K562 (cell line): ENCODE measurements at regions not wholly inside any gene's neighbourhood (a gene's known extent, or its start where the extent isn't known, plus 50 kb on each side); places are given as distances from the start of the nearest gene placed in this dataset.

Experiments
- ATAC-seq: fragments of 200-7000 bp; cut with Tn5 transposase; 3 replicates; pipeline ENCODE4 v1.9.1; 2020; ENCODE audit warnings: moderate library complexity
- BruUV-seq: library from RNA; stranded (reverse); fragments of 400-500 nt; replicated peaks from 2 replicates; lab custom pipeline; 2021; lab: Mats Ljungman, UMichigan
- CTCF ChIA-PET: fragments of 300-600 bp; formaldehyde crosslinking; extraction: SDS; loops from one replicate; lab custom pipeline; 2021; ENCODE audit warnings: low intra/inter-chr PET ratio; lab: Yijun Ruan, JAX
- POLR2A ChIA-PET: fragments of 300-600, 350-650 bp; sonication (Branson Sonifier 250); formaldehyde crosslinking; extraction: SDS; loops from one replicate; lab custom pipeline; 2021; ENCODE audit warnings: antibody characterized with exemption, inconsistent platforms; lab: Yijun Ruan, JAX
- DNase-seq, 4 experiments: peaks; one replicate each; pipeline versions ENCODE4 v3.0.0 to v3.0.0-alpha.2; 2011 to 2018; ENCODE audit warnings: low spot score in 3 of 4, mixed read lengths in 3 of 4; ENCODE audit errors: extremely low read depth in 1 of 4
- FAIRE-seq: peaks from 2 replicates; lab custom pipeline; 2011; peaks lifted over from hg19 to GRCh38; lab: Jason Lieb, UNC
- H2AFZ ChIP-seq: 2 replicates; pipeline ENCODE4 v1.6.0; 2011; ENCODE audit warnings: low read depth, low read length, control low read depth, inconsistent platforms
- H3K27ac ChIP-seq: fragments of 200-600 bp; 3 replicates; pipeline ENCODE4 v1.8.0; 2011; ENCODE audit warnings: low read depth, mild to moderate bottlenecking, control low read depth, inconsistent platforms, low read length, moderate library complexity, mixed read lengths; ENCODE audit errors: extremely low read depth
- H3K27me3 ChIP-seq, 2 experiments: fragments of 300-600 bp in 1 of 2; 2 replicates in 1 of 2; 3 replicates in 1 of 2; pipeline versions ENCODE4 v1.6.0 to v1.8.0; 2011; ENCODE audit warnings: inconsistent platforms in 2 of 2, low read length in 2 of 2, mild to moderate bottlenecking in 1 of 2, mixed read lengths in 1 of 2, moderate library complexity in 1 of 2; ENCODE audit not compliant: control insufficient read depth in 2 of 2, insufficient read depth in 2 of 2
- H3K36me3 ChIP-seq: fragments of 300-600 bp; 3 replicates; pipeline ENCODE4 v1.8.0; 2011; ENCODE audit warnings: mild to moderate bottlenecking, low read length, inconsistent platforms; ENCODE audit not compliant: control insufficient read depth, insufficient read depth
- H3K4me1 ChIP-seq, 2 experiments: fragments of 200-600 bp in 1 of 2; replicated peaks in 1 of 2; 2 replicates in 1 of 2; 3 replicates in 1 of 2; pipeline versions ENCODE4 v1.5.1 to v1.8.0; 2011; ENCODE audit warnings: inconsistent platforms in 2 of 2, low read length in 2 of 2, mild to moderate bottlenecking in 1 of 2, mixed read lengths in 1 of 2, moderate library complexity in 1 of 2; ENCODE audit not compliant: control insufficient read depth in 2 of 2, insufficient read depth in 2 of 2
- H3K4me2 ChIP-seq: 2 replicates; pipeline ENCODE4 v1.6.1; 2011; ENCODE audit warnings: low read length, control low read depth, inconsistent platforms, mixed read lengths; ENCODE audit not compliant: insufficient read depth
- H3K4me3 ChIP-seq: fragments of 200-600 bp; sonication (generic), shearing (Covaris generic); 2 replicates; pipeline ENCODE4 v1.5.1; 2016; ENCODE audit warnings: control low read depth, inconsistent platforms
- H3K79me2 ChIP-seq: fragments of 200-600 bp; 3 replicates; pipeline ENCODE4 v1.8.0; 2011; ENCODE audit warnings: low read length, inconsistent platforms; ENCODE audit not compliant: control insufficient read depth, insufficient read depth
- H3K9ac ChIP-seq, 2 experiments: 2 replicates each; pipeline versions ENCODE4 v1.6.0 to v1.6.1; 2011; ENCODE audit warnings: low read depth in 2 of 2, low read length in 2 of 2, control low read depth in 1 of 2, inconsistent platforms in 1 of 2, mild to moderate bottlenecking in 1 of 2, mixed read lengths in 1 of 2; ENCODE audit not compliant: insufficient read depth in 1 of 2
- H3K9me1 ChIP-seq: one replicate; pipeline ENCODE4 v1.6.0; 2011; ENCODE audit warnings: inconsistent platforms, mild to moderate bottlenecking, low read length, moderate library complexity; ENCODE audit not compliant: control insufficient read depth, insufficient read depth
- H3K9me3 ChIP-seq: replicated peaks from 2 replicates; pipeline ENCODE4 v1.5.1; 2011; ENCODE audit warnings: low read depth, low read length, inconsistent platforms; ENCODE audit not compliant: control insufficient read depth, insufficient read depth
- H4K20me1 ChIP-seq: replicated peaks from 2 replicates; pipeline ENCODE4 v1.6.1; 2011; ENCODE audit warnings: low read length, inconsistent platforms, mixed read lengths; ENCODE audit not compliant: control insufficient read depth, insufficient read depth
- DEAF1 ChIP-seq: fragments of 450-650 bp; formaldehyde crosslinking; IDR thresholded peaks from 2 replicates; pipeline ENCODE4 v1.4.0; 2020; ENCODE audit warnings: mild to moderate bottlenecking, moderate library complexity
- E2F8 ChIP-seq: fragments of 450-650 bp; IDR thresholded peaks from 2 replicates; pipeline ENCODE4 v1.7.1; 2018; ENCODE audit warnings: mild to moderate bottlenecking, low read depth; ENCODE audit not compliant: partially characterized antibody
- NFRKB ChIP-seq: fragments of 450-650 bp; IDR thresholded peaks from 2 replicates; pipeline ENCODE4 v1.6.1; 2016; ENCODE audit warnings: low read depth
- PYGO2 ChIP-seq: fragments of 450-650 bp; IDR thresholded peaks from 2 replicates; pipeline ENCODE4 v1.6.1; 2016; ENCODE audit warnings: mild to moderate bottlenecking, missing genetic modification characterization, moderate library complexity, missing compliant biosample characterization
- SIN3A ChIP-seq, 2 experiments: fragments of 150-350 bp in 1 of 2; IDR thresholded peaks; 2 replicates each; pipeline ENCODE4 v1.6.1; 2011 to 2016; ENCODE audit warnings: borderline replicate concordance in 2 of 2, low read depth in 2 of 2, low read length in 2 of 2, mild to moderate bottlenecking in 2 of 2, moderate library complexity in 2 of 2; ENCODE audit not compliant: control insufficient read depth in 1 of 2
- SMAD2 ChIP-seq: fragments of 150-350 bp; IDR thresholded peaks from 2 replicates; pipeline ENCODE4 v1.6.1; 2014; ENCODE audit warnings: low read depth, mild to moderate bottlenecking, low read length
- TCF7 ChIP-seq: sonication (generic); IDR thresholded peaks from 2 replicates; pipeline ENCODE4 v1.6.1; 2016; ENCODE audit warnings: antibody characterized with exemption, borderline replicate concordance
- THAP12 ChIP-seq: fragments of 250-450 bp; sonication (Bioruptor Pico); IDR thresholded peaks from 2 replicates; pipeline ENCODE4 v1.9.0; 2021; ENCODE audit warnings: mild to moderate bottlenecking, inconsistent platforms
- ZBTB7A ChIP-seq: IDR thresholded peaks from 2 replicates; pipeline ENCODE4 v1.6.1; 2011; ENCODE audit warnings: low read depth, mild to moderate bottlenecking, low read length, moderate library complexity, borderline replicate concordance; ENCODE audit not compliant: control insufficient read depth
- WGBS: fragments of 100-300 bp; shearing (Covaris generic); methylation state at CpG from one replicate; pipeline ENCODE4 v1.1.6; 2016; ENCODE audit warnings: low coverage, mixed read lengths; ENCODE audit not compliant: insufficient coverage; ENCODE audit errors: missing lambda C conversion rate; 5-methylcytosine and 5-hydroxymethylcytosine counted together
- in situ Hi-C: fragments of 300-500 bp; cut with MboI; formaldehyde crosslinking; loops from 4 replicates; pipeline ENCODE4 v1.15.0; 2018; ENCODE audit warnings: inconsistent platforms, mixed read lengths
- intact Hi-C: fragments of 100-400 bp; cut with micrococcal nuclease; formaldehyde crosslinking; loops from 2 replicates; pipeline ENCODE4 v1.14.2; 2022
- TF ChIP-seq, protein P1 (sequence below): fragments of 250-450 bp; sonication (Bioruptor Pico); IDR thresholded peaks from 2 replicates; pipeline ENCODE4 v1.5.0; 2021; ENCODE audit warnings: mild to moderate bottlenecking, moderate library complexity

DNA sequence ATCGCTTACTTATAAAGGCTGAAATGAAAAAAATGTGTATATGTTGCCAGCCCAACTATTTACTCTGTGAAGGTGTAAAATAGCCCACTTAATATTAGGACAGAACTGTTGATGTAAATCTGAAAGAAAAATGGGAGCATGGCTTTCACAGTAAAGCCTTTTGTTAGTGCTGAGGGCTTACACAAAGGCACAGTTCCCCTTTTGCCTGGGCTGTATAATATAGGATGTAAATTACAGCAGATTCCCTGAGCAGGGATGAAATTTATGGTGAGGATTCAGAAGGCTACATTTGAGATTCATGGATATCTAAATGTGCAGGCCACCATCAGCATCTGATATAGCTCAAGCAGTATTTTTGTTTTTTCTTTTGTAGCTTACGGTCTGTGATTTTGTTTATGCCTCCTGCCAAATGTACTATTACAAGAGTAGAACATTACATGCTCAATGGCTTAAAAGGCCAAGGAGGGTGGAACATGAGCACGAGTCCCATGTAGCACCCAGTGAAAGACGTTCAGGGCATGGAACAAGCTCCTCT, 109.1 kb upstream of the ATP10A start (continued):
- TF ChIP-seq, protein P1, sequence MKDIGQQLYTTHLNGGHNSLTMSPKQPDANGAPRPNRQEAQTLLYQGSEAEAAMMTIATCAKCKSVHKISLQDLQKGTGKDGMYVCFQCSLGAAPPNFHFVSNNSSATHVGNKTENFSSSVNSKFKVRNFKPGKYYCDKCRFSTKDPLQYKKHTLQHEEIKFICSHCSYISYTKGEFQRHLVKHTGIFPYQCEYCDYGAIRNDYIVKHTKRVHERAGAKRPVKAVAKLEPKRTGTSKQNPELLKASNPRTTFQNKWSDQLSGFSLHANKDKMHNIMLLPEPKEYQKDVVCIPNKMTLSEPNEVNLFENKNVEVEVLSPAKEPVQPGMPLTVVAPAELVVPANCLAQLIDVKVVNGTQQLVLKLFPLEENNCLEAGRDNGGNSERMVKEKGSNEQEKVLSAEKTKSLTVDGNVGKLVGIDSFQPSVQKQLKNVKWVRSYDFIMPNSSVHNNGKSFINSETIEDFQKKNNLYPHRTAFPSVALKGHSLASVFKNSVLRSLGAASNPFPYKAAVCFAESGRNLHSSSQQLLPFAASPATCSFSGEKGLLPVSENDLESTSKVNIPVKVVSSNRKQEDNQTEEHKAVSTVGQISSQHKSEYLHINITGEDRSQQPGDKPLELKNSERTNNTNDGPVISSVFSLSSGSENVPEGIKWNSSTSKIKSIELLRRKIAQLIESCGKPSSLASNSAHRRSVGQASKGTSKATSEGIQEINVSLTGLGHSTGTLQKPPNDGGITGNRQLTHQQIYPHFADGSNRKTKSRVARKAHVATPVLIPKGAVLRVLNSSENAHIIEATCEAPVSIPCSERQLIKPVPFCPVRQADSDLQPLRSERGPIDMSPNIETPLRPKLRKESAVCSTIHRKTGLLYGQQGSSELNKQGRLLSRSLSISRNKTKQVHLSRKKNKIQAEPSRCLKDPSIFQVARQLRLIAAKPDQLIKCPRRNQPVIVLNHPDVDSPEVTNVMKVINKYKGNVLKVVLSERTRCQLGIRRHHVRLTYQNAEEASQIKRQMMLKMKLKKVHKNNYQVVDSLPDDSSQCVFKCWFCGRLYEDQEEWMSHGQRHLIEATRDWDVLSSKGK = no peak
- TF ChIP-seq TCF7 = no peak

GRCh38 chr15:25971053-25971452, 107.9 kb upstream of the ATP10A start:
- H3K79me2 ChIP-seq = no peaks in the 10 kb centered on the region
- ATAC-seq (no peak), FAIRE-seq (no peak), DNase-seq (no peak)
- ChIA-PET CTCF (no interaction called here), POLR2A (no interaction called here)
- no peaks in the 10 kb centered on the region for H3K4me1 ChIP-seq
- in situ Hi-C loops (no loop called here), intact Hi-C loops (no loop called here)
- no peaks in the 10 kb centered on the region for H3K36me3 ChIP-seq
- H3K9ac ChIP-seq = no peak overlapping the region
- no peak overlapping the region for H2AFZ ChIP-seq
- WGBS = 2% methylated on average over 6 of the region's 6 CpGs
- H3K27ac ChIP-seq = no peak overlapping the region
- H3K9me3 ChIP-seq = no peaks in the 10 kb centered on the region
- H3K27me3 ChIP-seq = no peaks in the 10 kb centered on the region
- no TSS peak for BruUV-seq
- no peak overlapping the region for H3K4me3 ChIP-seq
- no peaks in the 10 kb centered on the region for H3K9me1 ChIP-seq
- no peaks in the 10 kb centered on the region for H4K20me1 ChIP-seq
- H3K4me2 ChIP-seq = no peak overlapping the region
- TF ChIP-seq NFRKB (no peak), SMAD2 (no peak), DEAF1 (CRISPR knock-in tag) (no peak), THAP12 (CRISPR knock-in tag) (no peak), ZBTB7A (no peak), E2F8 (no peak), SIN3A (IDR thresholded peaks at IDR 0.05; ENCODE audit: borderline replicate concordance in 2 of 2, control insufficient read depth in 1 of 2, low read depth in 2 of 2, low read length in 2 of 2) (no peak), PYGO2 (tag) (no peak)
